ENCODE measurements at regions not wholly inside any gene's neighbourhood (a gene's known extent, or its start where the extent isn't known, plus 50 kb on each side); places are given as distances from the start of the nearest gene placed in this dataset.

GRCh38 chr14:98168211-98168985, 1103.6 kb downstream of the BCL11B start:
- Histone ChIP-seq H3K4me1 (ENCODE audit: insufficient read depth, low read length) (no peaks in the 10 kb centered on the region), H2AFZ (ENCODE audit: low read depth, low read length) (no peak overlapping the region), H3K9me3 (ENCODE audit: low read length) (no peaks in the 10 kb centered on the region), H3K36me3 (ENCODE audit: insufficient read depth, low read length) (no peaks in the 10 kb centered on the region), H3K27me3 (ENCODE audit: insufficient read depth, low read length) (no peaks in the 10 kb centered on the region), H3K4me3 (ENCODE audit: low read length) (no peak overlapping the region)

- Histone ChIP-seq H3K4me3 (ENCODE audit: low read length) (no peak overlapping the region), H3K27me3 (ENCODE audit: insufficient read depth, low read length) (no peaks in the 10 kb centered on the region), H2AFZ (ENCODE audit: low read depth, low read length) (no peak overlapping the region), H3K36me3 (ENCODE audit: insufficient read depth, low read length) (no peaks in the 10 kb centered on the region), H3K4me1 (ENCODE audit: insufficient read depth, low read length) (no peaks in the 10 kb centered on the region), H3K9me3 (ENCODE audit: low read length) (no peaks in the 10 kb centered on the region)
Observed at GRCh38 chr14:98169170-98169587, 1102.8 kb downstream of the BCL11B start.

DNA sequence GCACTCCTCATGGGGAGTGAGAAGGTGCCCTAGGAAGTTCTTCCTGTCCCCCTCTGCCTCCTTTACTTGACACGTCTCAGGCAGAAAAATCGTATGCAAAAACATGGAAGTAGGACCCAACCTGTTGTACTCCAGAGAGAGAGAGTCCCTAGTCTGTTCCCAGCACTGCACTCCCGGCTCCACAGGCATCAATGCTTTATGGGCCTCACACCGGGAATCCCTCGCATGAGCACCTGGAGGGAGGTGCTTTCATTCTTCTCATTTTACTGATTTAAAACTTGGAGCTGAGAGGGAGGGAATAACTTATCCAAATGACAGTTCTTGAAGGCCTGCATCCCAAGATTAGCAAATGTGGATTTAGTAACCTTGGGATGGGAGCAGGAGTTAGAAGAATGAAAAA, 1101.4 kb downstream of the BCL11B start:
- Histone ChIP-seq H3K4me1 (ENCODE audit: insufficient read depth, low read length) (no peaks in the 10 kb centered on the region), H3K27me3 (ENCODE audit: insufficient read depth, low read length) (no peaks in the 10 kb centered on the region), H3K36me3 (ENCODE audit: insufficient read depth, low read length) (no peaks in the 10 kb centered on the region), H2AFZ (ENCODE audit: low read depth, low read length) (no peak overlapping the region), H3K4me3 (ENCODE audit: low read length) (no peak overlapping the region), H3K9me3 (ENCODE audit: low read length) (no peaks in the 10 kb centered on the region)

- Histone ChIP-seq H2AFZ (ENCODE audit: low read depth, low read length) (no peak overlapping the region), H3K4me3 (ENCODE audit: low read length) (no peak overlapping the region), H3K4me1 (ENCODE audit: insufficient read depth, low read length) (no peaks in the 10 kb centered on the region), H3K36me3 (ENCODE audit: insufficient read depth, low read length) (no peaks in the 10 kb centered on the region), H3K27me3 (ENCODE audit: insufficient read depth, low read length) (no peaks in the 10 kb centered on the region), H3K9me3 (ENCODE audit: low read length) (no peaks in the 10 kb centered on the region)
Observed at GRCh38 chr14:98171654-98172053, 1100.3 kb downstream of the BCL11B start.

DNA sequence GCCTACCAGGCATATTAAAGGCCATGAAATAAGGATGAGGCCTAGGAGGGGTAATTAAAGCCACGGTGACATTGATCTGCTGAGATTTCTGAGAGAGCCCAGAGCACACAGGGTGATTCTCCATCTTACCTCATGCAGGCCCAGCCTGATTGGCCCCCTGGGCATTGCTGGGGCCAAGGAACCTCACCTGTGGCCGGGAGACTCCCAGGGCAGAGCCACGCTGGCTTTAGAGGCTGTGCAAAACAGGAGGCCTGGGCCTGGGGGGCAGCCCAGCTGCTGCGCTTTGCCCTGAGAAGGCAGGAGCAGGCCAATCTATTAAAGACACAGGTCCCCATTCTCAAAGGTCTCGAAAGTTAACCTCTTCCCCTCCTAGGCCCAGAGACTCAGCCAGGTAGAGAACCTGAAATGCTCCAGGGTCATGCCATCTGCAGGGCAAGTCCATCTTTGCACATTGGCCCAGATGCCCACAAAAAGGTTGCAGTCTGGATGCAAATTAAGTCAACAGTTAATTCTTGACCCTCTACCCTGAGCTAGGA, 1099.7 kb downstream of the BCL11B start:
- no peak overlapping the region for H3K4me3 ChIP-seq (ENCODE audit: low read length)
- no peaks in the 10 kb centered on the region for H3K4me1 ChIP-seq (ENCODE audit: insufficient read depth, low read length)
- H3K36me3 ChIP-seq (ENCODE audit: insufficient read depth, low read length): no peaks in the 10 kb centered on the region
- H3K9me3 ChIP-seq (ENCODE audit: low read length): no peaks in the 10 kb centered on the region
- no peak overlapping the region for H2AFZ ChIP-seq (ENCODE audit: low read depth, low read length)
- no peaks in the 10 kb centered on the region for H3K27me3 ChIP-seq (ENCODE audit: insufficient read depth, low read length)

DNA sequence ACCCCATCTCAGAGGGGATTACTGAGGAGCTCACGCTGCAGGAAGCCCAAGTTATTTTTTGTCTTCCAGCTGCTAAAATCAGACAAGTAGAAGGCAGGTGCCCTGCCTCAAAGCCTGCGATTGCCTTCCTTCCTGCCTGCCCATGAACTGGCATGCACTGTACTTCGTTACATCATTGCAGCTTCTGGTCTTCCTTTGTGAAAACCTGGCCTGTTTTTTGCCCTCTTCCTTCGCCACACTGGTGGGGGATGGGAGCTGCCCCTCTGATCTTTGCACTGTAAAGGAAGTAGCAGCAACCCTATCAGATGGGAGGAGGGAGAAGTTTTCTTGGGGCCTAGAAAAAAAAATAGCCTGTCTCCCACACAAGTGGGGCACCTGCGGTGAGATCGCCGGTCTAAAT, 1098.7 kb downstream of the BCL11B start:
- Histone ChIP-seq H3K4me3 (ENCODE audit: low read length) (no peak overlapping the region), H3K27me3 (ENCODE audit: insufficient read depth, low read length) (no peaks in the 10 kb centered on the region), H3K36me3 (ENCODE audit: insufficient read depth, low read length) (no peaks in the 10 kb centered on the region), H2AFZ (ENCODE audit: low read depth, low read length) (no peak overlapping the region), H3K4me1 (ENCODE audit: insufficient read depth, low read length) (no peaks in the 10 kb centered on the region), H3K9me3 (ENCODE audit: low read length) (no peaks in the 10 kb centered on the region)

DNA sequence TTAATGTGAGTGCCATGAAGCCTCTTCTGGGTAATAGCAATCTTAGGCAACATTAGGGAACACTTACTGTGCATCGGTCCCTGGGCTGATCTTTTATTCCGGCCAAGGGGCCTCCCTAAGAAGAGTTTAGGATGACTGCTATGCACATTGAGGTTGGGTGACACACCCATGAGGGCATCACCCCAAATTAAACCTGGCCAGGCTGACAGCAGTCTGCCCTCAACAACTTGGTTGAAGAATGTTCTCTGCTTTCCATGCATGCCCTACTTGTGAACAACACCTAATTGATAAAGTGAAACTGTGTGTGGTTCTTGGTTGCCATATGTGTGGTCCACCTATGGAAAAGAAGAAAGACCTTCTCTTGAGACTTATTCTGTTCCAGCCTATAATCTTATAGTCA, 1098.0 kb downstream of the BCL11B start:
- Histone ChIP-seq H3K4me1 (ENCODE audit: insufficient read depth, low read length) (no peaks in the 10 kb centered on the region), H3K36me3 (ENCODE audit: insufficient read depth, low read length) (no peaks in the 10 kb centered on the region), H3K9me3 (ENCODE audit: low read length) (no peaks in the 10 kb centered on the region), H3K27me3 (ENCODE audit: insufficient read depth, low read length) (no peaks in the 10 kb centered on the region), H3K4me3 (ENCODE audit: low read length) (no peak overlapping the region), H2AFZ (ENCODE audit: low read depth, low read length) (no peak overlapping the region)

- H3K27me3 ChIP-seq (ENCODE audit: insufficient read depth, low read length): no peaks in the 10 kb centered on the region
- H3K4me1 ChIP-seq (ENCODE audit: insufficient read depth, low read length): no peaks in the 10 kb centered on the region
- H3K4me3 ChIP-seq (ENCODE audit: low read length): no peak overlapping the region
Observed at GRCh38 chr14:98175436-98175835, 1096.6 kb downstream of the BCL11B start.

DNA sequence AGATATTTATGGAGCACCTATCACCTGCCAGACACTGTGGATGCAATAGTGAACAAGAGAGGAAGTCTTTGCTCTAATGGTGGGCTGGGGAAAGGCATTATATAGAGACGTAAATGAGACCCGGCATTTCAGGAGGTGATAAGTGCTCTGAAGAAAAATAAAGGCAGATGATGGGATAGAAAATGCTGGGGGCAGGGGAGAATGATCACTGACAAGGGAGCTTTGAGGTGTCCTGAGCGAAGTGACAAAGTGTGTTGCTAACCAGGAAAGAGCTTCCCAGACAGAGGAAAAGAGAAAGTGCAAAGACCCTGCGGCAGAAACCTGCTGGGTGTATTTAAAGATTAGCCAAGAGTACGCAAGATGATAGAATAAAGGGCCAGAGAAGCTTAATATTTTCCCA, 1096.1 kb downstream of the BCL11B start:
- Histone ChIP-seq H3K36me3 (ENCODE audit: insufficient read depth, low read length) (no peaks in the 10 kb centered on the region), H3K9me3 (ENCODE audit: low read length) (no peaks in the 10 kb centered on the region)

More at GRCh38 chr14:98175436-98175835, 1096.6 kb downstream of the BCL11B start:
- no peaks in the 10 kb centered on the region for H3K9me3 ChIP-seq (ENCODE audit: low read length)
- no peak overlapping the region for H2AFZ ChIP-seq (ENCODE audit: low read depth, low read length)
- no peaks in the 10 kb centered on the region for H3K36me3 ChIP-seq (ENCODE audit: insufficient read depth, low read length)

GRCh38 chr14:98176892-98177291, 1095.1 kb downstream of the BCL11B start:
- Histone ChIP-seq H3K4me1 (ENCODE audit: insufficient read depth, low read length) (no peaks in the 10 kb centered on the region), H2AFZ (ENCODE audit: low read depth, low read length) (no peak overlapping the region), H3K9me3 (ENCODE audit: low read length) (no peaks in the 10 kb centered on the region), H3K4me3 (ENCODE audit: low read length) (no peak overlapping the region), H3K36me3 (ENCODE audit: insufficient read depth, low read length) (no peaks in the 10 kb centered on the region), H3K27me3 (ENCODE audit: insufficient read depth, low read length) (no peaks in the 10 kb centered on the region)

More for the DNA sequence above, 1096.1 kb downstream of the BCL11B start:
- H3K4me3 ChIP-seq (ENCODE audit: low read length): no peak overlapping the region
- no peaks in the 10 kb centered on the region for H3K27me3 ChIP-seq (ENCODE audit: insufficient read depth, low read length)
- no peaks in the 10 kb centered on the region for H3K4me1 ChIP-seq (ENCODE audit: insufficient read depth, low read length)
- no peak overlapping the region for H2AFZ ChIP-seq (ENCODE audit: low read depth, low read length)

GRCh38 chr14:98177551-98177950, 1094.4 kb downstream of the BCL11B start:
- H3K4me1 ChIP-seq (ENCODE audit: insufficient read depth, low read length): no peaks in the 10 kb centered on the region
- H3K36me3 ChIP-seq (ENCODE audit: insufficient read depth, low read length): no peaks in the 10 kb centered on the region
- no peaks in the 10 kb centered on the region for H3K27me3 ChIP-seq (ENCODE audit: insufficient read depth, low read length)

DNA sequence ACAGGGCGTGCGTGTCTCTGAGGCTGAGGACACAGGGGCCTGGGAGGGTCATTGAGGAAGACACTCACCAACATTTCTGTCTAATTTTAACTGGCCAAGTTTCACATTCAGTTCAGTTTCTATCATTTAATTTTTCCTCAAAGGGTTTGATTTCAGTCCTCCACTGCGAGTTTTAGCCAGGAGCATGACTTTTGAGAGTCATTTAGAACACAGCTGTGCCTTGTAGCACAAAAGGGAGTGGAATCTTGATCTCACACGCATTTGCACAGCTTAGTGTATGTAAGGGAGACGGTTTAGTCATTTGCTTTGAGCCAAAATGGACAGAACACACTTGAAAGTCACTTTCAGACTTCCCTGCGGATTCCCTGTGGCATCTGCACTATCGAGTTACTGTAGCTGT, 1090.8 kb downstream of the BCL11B start:
- Histone ChIP-seq H3K4me1 (ENCODE audit: insufficient read depth, low read length) (no peaks in the 10 kb centered on the region), H3K27me3 (ENCODE audit: insufficient read depth, low read length) (no peaks in the 10 kb centered on the region), H3K9me3 (ENCODE audit: low read length) (no peaks in the 10 kb centered on the region), H3K36me3 (ENCODE audit: insufficient read depth, low read length) (no peaks in the 10 kb centered on the region), H3K4me3 (ENCODE audit: low read length) (no peak overlapping the region), H2AFZ (ENCODE audit: low read depth, low read length) (no peak overlapping the region)

More at GRCh38 chr14:98177551-98177950, 1094.4 kb downstream of the BCL11B start:
- H3K9me3 ChIP-seq (ENCODE audit: low read length): no peaks in the 10 kb centered on the region
- no peak overlapping the region for H2AFZ ChIP-seq (ENCODE audit: low read depth, low read length)
- no peak overlapping the region for H3K4me3 ChIP-seq (ENCODE audit: low read length)

DNA sequence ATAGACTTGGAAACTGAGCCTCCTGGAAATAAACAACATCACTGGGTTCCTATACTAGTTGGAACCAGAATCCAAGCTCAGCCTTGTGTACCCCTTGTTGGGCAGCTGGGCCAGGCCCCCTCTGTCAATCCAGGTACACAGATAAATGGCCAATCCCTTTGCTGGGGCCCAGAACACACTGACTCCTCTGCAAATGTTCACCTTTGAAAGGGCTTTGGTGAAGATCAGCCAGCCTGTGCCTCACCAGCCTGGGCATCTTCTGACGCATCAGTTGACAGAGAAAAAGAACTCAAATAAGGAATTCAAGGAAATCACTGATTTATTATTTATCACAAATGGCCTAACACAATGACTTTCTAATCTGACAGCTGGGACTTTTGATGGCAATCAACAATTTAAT, 1090.2 kb downstream of the BCL11B start:
- Histone ChIP-seq H3K4me1 (ENCODE audit: insufficient read depth, low read length) (no peaks in the 10 kb centered on the region), H2AFZ (ENCODE audit: low read depth, low read length) (no peak overlapping the region), H3K4me3 (ENCODE audit: low read length) (no peak overlapping the region), H3K9me3 (ENCODE audit: low read length) (no peaks in the 10 kb centered on the region), H3K27me3 (ENCODE audit: insufficient read depth, low read length) (no peaks in the 10 kb centered on the region), H3K36me3 (ENCODE audit: insufficient read depth, low read length) (no peaks in the 10 kb centered on the region)

All from neuron (in vitro differentiated cells).